ENCODE measurements at regions not wholly inside any gene's neighbourhood (a gene's known extent, or its start where the extent isn't known, plus 50 kb on each side); places are given as distances from the start of the nearest gene placed in this dataset.
"Not testable (repeated sequence)": the region's sequence is repeated elsewhere in the genome, so short reads cannot be mapped to it uniquely, and the experiment has no call there.

DNA sequence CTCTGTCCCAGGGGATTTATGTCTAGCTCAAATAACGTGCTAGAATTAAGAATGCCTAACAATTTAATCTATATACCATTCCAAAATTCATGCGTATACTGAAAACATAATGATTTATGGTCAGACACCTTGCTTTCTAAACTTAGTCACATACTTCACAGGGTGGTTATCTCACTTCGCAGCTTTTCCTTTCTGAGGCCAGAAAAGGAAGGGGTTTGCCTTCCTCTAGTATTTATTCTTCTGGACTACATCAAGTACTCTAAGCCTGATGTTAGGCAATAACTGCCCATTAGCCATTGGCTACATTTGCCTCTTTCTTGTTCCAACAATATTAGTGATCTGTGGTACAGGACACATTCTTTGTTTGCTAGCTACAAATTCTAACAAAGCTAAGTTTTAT, 72.6 kb upstream of the FHIP2A start:
- 70% methylated on average over 3 of the region's 3 CpGs for WGBS (ENCODE audit: low lambda C conversion rate, missing lambda C conversion rate)
- DNase-seq (ENCODE audit: low spot score), result peak; percentile 10
- no peak overlapping the region for H3K4me3 ChIP-seq
- no peaks in the 10 kb centered on the region for H3K36me3 ChIP-seq (replicated peaks; ENCODE audit: insufficient read depth, low read depth)
- no peaks in the 10 kb centered on the region for H3K9me3 ChIP-seq (ENCODE audit: low read depth)
- H3K4me2 ChIP-seq, result no peak overlapping the region
- H3K79me2 ChIP-seq, result no peaks in the 10 kb centered on the region
- TF ChIP-seq EZH2phosphoT487 (IDR thresholded peaks at IDR 0.05; ENCODE audit: low read depth, severe bottlenecking, unreplicated experiment) (no peak), EZH2 (IDR thresholded peaks at IDR 0.05; ENCODE audit: borderline replicate concordance) (no peak)
- TF ChIP-seq, protein P1, sequence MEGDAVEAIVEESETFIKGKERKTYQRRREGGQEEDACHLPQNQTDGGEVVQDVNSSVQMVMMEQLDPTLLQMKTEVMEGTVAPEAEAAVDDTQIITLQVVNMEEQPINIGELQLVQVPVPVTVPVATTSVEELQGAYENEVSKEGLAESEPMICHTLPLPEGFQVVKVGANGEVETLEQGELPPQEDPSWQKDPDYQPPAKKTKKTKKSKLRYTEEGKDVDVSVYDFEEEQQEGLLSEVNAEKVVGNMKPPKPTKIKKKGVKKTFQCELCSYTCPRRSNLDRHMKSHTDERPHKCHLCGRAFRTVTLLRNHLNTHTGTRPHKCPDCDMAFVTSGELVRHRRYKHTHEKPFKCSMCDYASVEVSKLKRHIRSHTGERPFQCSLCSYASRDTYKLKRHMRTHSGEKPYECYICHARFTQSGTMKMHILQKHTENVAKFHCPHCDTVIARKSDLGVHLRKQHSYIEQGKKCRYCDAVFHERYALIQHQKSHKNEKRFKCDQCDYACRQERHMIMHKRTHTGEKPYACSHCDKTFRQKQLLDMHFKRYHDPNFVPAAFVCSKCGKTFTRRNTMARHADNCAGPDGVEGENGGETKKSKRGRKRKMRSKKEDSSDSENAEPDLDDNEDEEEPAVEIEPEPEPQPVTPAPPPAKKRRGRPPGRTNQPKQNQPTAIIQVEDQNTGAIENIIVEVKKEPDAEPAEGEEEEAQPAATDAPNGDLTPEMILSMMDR (IDR thresholded peaks at IDR 0.05; ENCODE audit: poor library complexity), result no peak
- H2AFZ ChIP-seq, result no peak overlapping the region
- no peaks in the 10 kb centered on the region for H3K27me3 ChIP-seq
- no peak overlapping the region for H3K27ac ChIP-seq
- H3K4me1 ChIP-seq (ENCODE audit: insufficient read depth), result no peaks in the 10 kb centered on the region
- no peaks in the 10 kb centered on the region for H4K20me1 ChIP-seq (ENCODE audit: insufficient read depth, poor library complexity, severe bottlenecking)
- H3K9me2 ChIP-seq (replicated peaks; ENCODE audit: insufficient read depth), result no peaks in the 10 kb centered on the region

DNA sequence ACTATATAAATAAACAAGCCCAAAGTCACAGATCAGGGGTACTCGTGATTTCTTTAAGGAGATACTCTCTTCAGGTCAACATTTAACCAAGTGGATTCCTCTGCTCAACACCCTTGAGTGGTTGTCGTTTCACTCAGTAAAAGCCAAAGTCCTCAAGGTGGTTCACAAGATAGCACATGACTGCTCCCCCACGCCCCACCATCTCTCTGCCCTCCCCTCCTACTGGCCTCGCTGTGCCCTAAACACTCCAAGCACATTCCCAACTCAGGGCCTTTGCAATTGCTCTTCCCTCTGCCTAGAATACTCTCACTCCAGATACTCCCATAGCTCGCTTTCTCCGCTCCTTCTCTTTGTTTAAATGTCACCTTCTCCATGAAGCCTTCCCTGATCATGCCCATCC, 72.1 kb upstream of the FHIP2A start:
- no peak for TF ChIP-seq EZH2 (IDR thresholded peaks at IDR 0.05; ENCODE audit: borderline replicate concordance)
- TF ChIP-seq EZH2phosphoT487 (IDR thresholded peaks at IDR 0.05; ENCODE audit: low read depth, severe bottlenecking, unreplicated experiment), result no peak
- TF ChIP-seq, protein P1 (IDR thresholded peaks at IDR 0.05; ENCODE audit: poor library complexity), result no peak
- WGBS (ENCODE audit: low lambda C conversion rate, missing lambda C conversion rate), result 88% methylated on average over 6 of the region's 6 CpGs
- no peaks in the 10 kb centered on the region for H4K20me1 ChIP-seq (ENCODE audit: insufficient read depth, poor library complexity, severe bottlenecking)
- H3K9me3 ChIP-seq (ENCODE audit: low read depth), result no peaks in the 10 kb centered on the region
- no peaks in the 10 kb centered on the region for H3K36me3 ChIP-seq (replicated peaks; ENCODE audit: insufficient read depth, low read depth)
- no peak overlapping the region for H3K4me2 ChIP-seq
- no peaks in the 10 kb centered on the region for H3K4me1 ChIP-seq (ENCODE audit: insufficient read depth)
- no peaks in the 10 kb centered on the region for H3K27me3 ChIP-seq
- no peak overlapping the region for H3K4me3 ChIP-seq
- H3K9me2 ChIP-seq (replicated peaks; ENCODE audit: insufficient read depth), result no peaks in the 10 kb centered on the region
- peak; percentile 23 for DNase-seq (ENCODE audit: low spot score)
- no peak overlapping the region for H3K27ac ChIP-seq
- H3K79me2 ChIP-seq, result no peaks in the 10 kb centered on the region
- no peak overlapping the region for H2AFZ ChIP-seq

DNA sequence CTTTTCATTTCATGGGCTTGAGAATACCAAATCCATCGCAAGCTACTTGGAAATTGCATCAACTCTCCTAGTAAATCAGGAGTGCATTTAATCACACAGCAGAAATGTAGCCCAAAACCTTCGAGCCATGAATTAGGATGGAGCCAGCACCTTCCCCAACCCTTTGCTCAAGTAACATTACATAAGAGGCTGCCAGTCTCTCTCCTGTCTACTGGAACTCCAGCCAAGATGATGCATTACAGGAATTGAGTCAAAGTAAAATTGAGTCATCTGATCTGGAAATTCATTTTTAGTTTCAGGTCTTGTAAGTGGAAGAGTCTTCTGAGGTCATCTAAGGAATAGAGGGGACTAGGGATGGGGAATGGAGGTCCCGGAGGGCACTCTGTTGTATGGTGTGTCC, 69.7 kb upstream of the FHIP2A start:
- H3K9me2 ChIP-seq (replicated peaks; ENCODE audit: insufficient read depth), result no peaks in the 10 kb centered on the region
- no peak for DNase-seq (ENCODE audit: low spot score)
- WGBS (ENCODE audit: low lambda C conversion rate, missing lambda C conversion rate), result 100% methylated on average over 3 of the region's 3 CpGs
- TF ChIP-seq, protein P1 (IDR thresholded peaks at IDR 0.05; ENCODE audit: poor library complexity), result no peak
- TF ChIP-seq EZH2phosphoT487 (IDR thresholded peaks at IDR 0.05; ENCODE audit: low read depth, severe bottlenecking, unreplicated experiment) (no peak), EZH2 (IDR thresholded peaks at IDR 0.05; ENCODE audit: borderline replicate concordance) (no peak)
- peaks cover 7% of the 10 kb centered on the region for H3K4me1 ChIP-seq (ENCODE audit: insufficient read depth)
- no peak overlapping the region for H3K27ac ChIP-seq
- no peaks in the 10 kb centered on the region for H3K9me3 ChIP-seq (ENCODE audit: low read depth)
- H2AFZ ChIP-seq, result no peak overlapping the region
- no peak overlapping the region for H3K4me2 ChIP-seq
- H3K27me3 ChIP-seq, result no peaks in the 10 kb centered on the region
- no peaks in the 10 kb centered on the region for H3K36me3 ChIP-seq (replicated peaks; ENCODE audit: insufficient read depth, low read depth)
- no peaks in the 10 kb centered on the region for H3K79me2 ChIP-seq
- no peaks in the 10 kb centered on the region for H4K20me1 ChIP-seq (ENCODE audit: insufficient read depth, poor library complexity, severe bottlenecking)
- no peak overlapping the region for H3K4me3 ChIP-seq

DNA sequence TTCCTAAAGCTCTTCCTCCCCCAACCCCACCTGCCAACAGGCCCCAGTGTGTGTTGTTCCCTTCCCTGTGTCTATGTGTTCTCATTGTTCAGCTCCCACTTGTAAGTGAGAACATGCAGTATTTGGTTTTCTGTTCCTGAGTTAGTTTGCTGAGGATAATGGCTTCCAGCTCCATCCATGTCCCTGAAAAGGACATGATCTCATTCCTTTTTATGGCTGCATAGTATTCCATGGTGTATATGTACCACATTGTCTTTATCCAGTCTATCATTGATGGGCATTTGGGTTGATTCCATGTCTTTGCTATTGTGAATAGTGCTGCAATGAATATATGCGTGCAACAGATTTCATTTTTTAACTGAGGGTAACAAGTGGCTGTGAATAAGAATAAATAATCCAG, 69.0 kb upstream of the FHIP2A start:
- H3K4me1 ChIP-seq (ENCODE audit: insufficient read depth); H3K27ac ChIP-seq; H3K27me3 ChIP-seq; DNase-seq (ENCODE audit: low spot score); H3K79me2 ChIP-seq; H2AFZ ChIP-seq; H3K9me2 ChIP-seq (replicated peaks; ENCODE audit: insufficient read depth); H3K4me2 ChIP-seq; H3K9me3 ChIP-seq (ENCODE audit: low read depth); H3K36me3 ChIP-seq (replicated peaks; ENCODE audit: insufficient read depth, low read depth); H3K4me3 ChIP-seq; H4K20me1 ChIP-seq (ENCODE audit: insufficient read depth, poor library complexity, severe bottlenecking): not testable (repeated sequence)
- WGBS (ENCODE audit: low lambda C conversion rate, missing lambda C conversion rate), result 100% methylated on average over 1 of the region's 1 CpG
